ENCODE measurements at regions not wholly inside any gene's neighbourhood (a gene's known extent, or its start where the extent isn't known, plus 50 kb on each side); places are given as distances from the start of the nearest gene placed in this dataset.

DNA sequence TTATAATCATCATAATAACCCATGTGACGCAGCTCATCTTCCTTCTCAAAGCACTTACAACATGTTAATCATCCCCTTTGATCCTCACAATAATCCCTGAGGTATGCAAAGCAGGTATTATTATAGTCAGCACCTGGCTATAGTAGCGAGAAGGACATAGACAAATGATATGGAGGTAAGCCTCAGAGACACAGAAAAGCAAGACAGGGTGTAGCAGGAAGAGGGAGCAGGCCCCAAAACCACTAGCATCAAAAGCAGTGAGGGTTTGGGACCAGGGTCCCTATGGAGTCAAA, 139.2 kb upstream of the SLC30A5 start:
- no peak for DNase-seq

DNA sequence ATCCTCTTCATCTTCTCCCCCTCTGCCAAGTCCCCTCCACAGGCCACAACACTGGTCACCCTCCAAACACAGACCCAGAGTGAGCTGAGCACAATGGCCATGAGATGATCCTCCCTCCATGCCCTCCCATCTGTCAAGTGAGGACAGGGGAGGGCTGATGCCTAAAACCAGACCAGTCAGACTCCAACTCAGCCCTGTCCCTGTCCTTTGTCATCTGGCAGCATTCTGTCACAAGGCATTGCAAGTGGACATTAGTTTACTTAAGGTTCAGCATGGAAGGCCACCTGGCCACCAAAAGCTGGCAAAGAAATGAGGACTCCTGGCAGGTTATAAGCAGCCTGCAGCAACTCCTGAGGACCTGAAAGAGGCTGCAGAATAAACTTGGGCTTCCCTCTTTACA, 136.2 kb upstream of the SLC30A5 start:
- no peak for DNase-seq

DNA sequence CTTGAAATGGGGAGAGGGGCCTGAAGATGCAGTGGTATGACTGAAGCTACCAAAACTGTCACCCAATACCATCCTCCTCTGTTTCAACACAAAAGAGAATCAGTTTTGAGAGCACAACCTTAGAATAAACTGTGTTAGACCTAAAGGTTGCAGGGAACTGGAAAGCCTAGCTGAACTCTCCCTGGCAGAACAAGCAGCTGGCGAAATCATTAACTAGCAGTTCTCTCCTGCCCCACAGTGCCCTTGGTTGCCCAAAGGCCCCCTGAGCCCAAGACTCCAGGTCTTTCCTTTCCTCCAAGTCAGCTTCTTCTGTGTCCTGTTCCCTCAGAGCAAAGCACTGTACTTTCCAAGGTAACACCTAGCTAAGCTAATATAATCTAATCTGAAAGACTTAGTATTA, 135.4 kb upstream of the SLC30A5 start:
- no peak for DNase-seq

DNA sequence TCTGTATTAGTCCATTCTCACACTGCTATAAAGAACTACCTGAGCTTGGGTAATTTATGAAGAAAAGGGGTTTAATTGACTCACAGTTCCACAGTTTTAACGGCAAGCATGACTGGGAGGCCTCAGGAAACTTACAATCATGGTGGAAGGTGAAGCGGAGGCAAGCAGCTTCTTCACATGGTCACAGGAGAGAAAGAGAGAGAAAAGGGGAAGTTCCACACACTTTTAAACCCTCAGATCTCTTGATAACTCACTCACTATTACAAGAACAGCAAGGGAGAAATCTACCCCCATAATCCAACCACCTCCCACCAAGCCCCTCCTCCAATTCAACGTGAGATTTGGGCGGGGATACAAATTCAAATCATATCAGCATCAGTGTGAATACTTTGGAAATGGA, 133.4 kb upstream of the SLC30A5 start:
- no peak for DNase-seq

DNA sequence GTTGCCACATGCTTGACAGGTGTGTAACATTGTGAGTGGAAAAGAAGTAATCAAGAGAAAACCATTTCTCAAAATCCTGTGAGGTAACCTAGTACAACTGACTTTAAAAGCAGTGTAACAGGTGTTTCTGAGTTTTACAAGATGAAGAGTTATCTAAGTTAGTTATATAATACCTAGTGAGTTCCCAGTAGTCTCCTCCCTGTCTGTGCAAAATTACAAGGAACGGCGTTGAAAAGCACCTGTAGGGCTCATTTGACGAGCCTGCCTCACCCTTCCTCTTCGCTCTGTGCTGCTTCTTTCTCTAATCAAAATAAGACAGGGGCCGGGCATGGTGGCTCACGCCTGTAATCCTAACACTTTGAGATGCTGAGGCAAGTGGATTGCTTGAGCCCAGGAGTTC, 132.9 kb upstream of the SLC30A5 start:
- DNase-seq = no peak

DNA sequence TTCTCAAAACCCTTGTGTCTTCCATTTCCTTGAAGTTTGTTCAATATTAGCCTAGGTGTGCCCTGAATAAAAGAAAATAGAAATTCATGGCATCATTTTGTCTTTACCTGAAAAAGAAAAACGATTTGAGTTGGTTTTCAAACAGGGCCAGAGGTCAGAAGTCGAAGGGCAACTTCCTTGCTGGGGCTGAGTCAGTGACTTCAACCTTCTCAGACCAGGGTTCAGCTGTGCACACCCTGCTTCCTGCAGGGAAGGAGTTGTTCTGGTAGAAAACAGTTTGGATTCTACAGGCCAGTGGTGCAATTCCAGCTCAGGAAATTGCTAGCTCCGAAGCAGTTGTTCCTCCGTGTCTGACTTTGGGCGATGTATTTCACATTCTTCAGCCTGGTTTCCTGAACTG, 132.1 kb upstream of the SLC30A5 start:
- no peak for DNase-seq

DNA sequence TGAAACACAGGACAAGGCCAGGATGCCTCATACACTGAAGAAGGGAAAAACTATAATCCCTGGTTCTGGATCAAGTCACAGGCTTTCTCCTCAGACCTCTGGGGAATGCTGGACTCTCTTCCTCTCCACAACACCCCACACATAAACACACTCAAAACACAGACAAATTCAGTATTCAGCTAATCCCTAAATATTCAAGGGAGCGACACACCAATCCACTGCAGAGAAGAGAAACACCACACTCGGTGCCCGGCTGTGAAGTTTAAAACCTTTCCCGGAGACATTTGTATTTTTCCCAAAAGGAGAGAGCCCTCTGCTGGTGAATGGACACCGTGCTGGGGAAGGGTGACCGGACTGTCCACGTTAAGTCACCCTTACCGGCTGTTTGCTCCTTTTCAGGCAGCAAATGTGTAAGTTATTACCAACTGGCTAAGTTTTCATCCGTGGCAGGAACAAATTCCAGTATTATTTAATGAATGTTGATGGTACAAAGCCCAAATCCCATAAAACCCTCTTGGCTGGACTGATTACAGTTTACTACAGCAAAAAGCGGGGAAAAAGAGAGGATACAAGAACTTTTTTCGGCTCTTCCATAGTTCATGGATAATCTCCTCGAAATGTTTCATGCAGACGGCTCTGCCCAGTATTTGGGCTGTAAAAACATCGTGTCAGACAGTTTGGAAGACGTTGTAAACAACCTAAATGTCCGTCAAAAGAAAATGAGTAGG, 130.9 kb upstream of the SLC30A5 start:
- DNase-seq = peak; percentile 8 to 45

DNA sequence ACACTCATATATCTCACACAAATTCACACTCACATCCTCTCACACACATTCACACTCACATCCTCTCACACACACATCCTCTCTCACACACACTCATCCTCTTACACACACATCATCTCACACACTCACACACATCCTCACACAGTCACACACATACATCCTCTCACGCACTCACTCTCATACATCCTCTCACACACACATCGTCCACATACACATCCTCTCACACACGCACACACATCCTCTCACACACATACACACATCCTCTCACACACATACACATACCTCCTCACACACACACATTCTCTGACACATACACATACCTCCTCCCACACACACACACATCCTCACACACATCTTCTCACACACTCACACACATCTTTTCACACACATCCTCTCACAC, 129.1 kb upstream of the SLC30A5 start:
- DNase-seq = no peak

DNA sequence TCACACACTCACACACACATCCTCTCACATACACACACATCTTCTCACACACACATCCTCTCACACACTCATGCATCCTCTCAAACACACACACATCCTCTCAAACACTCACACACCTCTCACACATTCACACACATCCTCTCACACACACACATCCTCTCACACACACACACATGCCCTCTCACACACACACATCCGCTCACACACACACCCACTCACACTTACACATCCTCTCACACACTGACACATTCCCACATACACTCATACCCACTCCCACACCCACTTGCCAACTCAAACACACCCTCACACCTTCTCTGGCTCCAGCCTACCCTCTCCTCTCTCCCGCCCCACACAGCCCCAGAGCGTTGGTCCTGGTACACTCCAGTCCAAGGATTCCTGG, 127.9 kb upstream of the SLC30A5 start:
- DNase-seq = no peak

DNA sequence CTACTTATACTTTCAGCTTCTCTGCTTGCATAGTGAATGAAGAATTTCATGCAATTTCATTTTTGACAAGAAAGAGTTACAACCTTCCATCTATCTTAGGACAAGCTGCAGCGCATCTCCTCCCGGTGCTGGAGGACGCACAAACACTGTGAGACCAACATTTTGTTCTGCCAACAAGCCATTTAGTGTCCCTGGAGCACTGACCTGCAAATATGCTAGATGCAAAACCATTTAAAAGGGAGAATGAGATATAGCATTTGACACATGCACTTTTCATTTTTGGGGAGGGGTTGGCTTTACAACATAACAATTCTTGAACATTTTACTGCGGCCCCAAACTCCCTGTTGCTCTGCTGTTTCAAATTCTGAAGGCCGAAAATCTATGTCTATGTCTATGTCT, 127.2 kb upstream of the SLC30A5 start:
- DNase-seq = no peak

DNA sequence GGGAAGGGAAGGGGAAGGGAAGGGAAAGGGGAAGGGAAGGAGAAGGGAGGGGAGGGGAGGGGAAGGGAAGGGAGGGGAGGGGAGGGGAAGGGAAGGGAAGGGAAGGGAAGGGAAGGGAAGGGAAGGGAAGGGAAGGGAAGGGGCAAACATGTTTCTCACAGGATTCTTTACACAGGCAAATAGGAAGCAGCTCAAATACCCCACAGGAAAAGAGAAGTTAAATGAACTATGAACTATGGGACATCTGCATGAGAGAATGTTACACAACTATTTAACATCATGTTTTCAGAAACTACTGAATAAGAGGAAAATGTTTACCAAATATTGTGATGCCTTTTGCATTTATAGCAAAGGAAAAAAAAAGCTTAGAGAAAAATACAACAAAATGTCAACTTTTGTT, 125.4 kb upstream of the SLC30A5 start:
- peak in 1 of 2 donors; percentile 37 for DNase-seq

DNA sequence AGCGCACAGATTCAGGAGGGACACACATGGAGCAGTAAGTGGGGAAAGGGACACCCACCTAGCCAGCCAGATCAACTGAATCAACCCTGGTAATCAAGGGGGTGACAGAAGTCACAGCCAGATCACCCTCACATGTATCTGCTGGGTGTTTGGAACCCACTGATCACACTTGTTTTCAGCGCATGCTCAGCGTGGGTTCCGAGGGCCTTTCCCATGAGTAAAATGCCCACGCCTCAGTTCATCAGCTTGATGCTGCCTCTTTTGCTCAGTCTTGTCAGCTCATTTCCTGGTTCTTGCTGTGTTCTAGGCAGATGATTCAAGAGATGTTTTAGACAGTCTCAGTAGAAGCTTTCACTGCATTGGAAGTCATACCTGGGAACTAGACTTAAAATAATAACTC, 123.2 kb upstream of the SLC30A5 start:
- DNase-seq = no peak

DNA sequence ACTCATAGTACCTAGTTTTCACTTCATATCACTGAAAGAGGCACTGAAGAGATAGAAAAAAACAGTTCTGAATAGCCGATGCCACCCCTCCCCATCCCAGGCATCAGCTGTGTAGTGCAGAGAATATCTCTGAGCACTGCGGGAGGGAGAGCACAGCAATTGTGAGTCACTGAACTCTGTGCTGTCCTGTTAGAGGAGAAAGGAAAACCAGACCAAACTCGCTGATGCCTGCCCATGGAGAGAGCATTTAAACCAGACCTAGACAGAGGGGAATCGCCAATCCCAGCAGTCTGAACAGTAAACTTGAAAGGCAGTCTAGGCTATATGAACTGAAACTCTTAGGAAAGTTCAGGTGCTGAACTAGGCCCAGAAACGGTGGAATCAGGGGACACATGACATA, 120.1 kb upstream of the SLC30A5 start:
- DNase-seq = no peak

DNA sequence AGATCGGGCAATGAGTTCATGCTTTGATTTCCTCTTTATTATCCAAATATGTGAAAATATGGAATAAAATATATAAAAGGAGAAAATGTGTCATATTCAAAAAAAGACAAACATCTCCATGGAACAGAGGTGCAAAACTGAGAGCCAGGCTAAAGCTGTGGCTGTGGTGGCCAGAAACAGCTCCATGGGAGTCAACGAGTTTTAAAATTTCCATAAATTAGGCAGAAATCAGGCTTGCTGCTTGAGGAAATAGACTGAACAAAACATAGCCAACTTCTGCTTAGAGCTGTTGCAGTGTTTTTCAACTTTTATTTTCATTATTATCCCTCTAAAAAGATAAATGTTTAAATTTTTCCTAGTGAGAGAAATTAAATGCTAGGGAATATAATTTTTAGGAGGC, 110.8 kb upstream of the SLC30A5 start:
- DNase-seq = no peak

DNA sequence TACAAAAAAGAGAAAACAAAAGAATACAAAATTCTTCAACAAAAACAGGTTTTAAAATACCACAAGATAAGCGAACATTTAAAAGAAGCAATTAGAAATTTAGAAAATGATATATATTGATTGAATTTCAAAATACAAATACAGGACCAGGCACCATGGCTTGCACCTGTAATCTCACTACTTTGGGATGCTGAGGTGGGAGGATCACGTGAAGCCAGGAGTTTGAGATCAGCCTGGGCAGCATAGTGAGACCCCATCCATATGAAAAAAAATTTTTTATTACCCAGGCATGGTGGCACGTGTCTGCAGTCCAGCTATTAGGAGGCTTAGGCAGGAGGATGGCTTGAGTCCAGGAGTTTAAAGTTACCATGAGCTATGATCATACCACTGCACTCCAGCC, 109.9 kb upstream of the SLC30A5 start:
- DNase-seq = no peak

DNA sequence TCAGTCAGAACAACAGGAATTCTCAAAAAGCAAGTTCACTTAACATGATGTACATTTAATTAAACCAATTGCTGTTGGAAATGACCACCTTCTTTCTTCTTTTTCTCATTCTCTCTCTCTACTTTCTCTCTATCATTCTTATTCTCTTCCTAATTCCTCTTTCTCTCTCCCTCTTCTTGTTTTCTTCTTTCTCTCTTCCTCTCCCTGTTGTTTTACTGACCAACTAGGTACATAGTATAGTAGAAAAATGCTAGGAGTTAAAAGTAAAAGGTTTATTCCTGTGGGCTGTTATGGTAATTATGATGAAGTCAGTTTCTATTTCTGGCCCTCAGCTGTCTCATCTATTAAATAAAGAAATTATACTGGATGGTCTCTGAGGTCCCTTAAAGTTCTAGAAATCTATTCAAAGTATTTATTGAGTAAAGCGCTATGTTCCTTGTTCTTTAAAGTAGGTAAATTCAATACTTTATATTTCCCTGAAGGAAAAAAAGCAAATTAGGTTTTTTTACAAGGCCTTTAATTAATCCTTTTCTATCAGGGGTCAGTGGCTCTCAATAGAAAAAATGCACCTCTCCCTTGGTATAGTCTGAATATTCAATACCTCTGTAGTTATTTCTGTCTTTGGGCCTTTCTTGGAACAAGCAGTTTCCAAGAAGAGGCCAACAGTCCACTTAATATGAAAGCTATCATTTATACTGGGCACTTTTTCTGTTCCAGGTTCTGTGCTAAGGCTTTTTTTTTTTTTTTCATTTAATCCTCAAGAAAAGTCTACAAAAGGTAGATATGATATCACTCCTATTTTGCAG, 102.3 kb upstream of the SLC30A5 start:
- no peak for DNase-seq

DNA sequence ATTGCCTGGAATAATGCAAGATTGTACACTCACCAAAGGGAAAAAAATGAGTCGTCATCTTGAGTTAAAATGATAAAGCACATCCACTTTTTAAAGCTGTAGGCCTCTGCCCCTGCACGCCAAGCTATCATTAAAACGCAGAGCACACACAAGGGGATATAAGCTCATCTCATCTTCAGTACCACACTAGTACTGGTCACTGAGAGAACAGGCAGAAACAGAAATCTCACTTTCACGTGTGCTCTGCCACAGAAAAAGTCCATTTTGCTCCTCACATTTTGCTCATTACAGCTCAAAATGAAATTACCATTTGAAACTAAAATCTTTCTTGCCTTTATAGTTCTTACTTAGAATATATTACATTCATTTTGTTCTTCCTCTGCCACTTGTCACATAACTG, 99.2 kb upstream of the SLC30A5 start:
- DNase-seq = no peak

DNA sequence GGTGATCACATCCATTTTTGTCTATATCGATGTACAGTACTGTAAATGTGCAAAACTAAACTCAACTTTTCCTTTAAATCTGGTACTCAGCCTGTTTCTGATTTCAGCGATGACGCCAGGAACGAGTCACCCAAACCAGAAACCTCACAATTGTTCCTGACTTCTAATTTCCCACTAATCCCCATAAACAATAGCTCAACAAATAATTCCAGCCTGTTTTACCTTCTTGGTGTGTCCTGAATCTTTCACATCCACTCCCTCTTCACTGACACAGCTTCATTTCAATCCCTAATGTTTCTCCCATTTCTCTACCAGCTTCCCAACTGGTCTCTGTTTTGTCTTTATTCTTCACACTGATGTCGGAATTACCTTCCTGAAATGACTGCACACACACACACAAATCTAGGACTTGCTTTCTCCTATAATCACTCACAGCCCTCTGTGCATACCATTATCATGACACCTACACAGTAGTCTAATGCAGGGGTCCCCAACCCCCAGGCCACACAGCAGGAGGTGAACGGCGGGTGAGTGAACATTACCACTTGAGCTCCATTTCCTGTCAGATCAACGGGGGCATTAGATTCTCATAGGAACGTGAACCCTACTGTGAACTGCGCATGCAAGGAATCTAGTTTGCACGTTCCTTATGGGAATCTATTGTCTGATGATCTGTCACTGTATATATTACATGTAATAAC, 97.8 kb upstream of the SLC30A5 start:
- no peak for DNase-seq

DNA sequence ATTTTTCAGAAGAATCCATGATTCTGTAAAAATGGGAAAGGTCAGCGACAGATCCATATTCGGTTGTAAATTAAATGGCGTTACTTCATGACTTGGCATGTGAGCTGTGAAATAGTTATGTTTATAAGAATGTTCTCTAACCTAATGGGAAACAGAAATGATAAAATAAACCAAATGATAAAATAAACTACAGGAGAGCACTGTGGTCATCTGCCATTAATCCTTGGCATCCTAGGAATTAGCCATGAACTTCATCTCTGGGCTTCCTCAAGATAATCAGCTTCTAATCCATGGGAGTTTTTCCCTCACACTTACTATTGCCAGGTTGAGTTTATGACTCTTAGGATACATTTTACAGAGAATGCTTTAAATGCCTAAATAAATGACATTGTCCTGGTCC, 94.6 kb upstream of the SLC30A5 start:
- no peak for DNase-seq

DNA sequence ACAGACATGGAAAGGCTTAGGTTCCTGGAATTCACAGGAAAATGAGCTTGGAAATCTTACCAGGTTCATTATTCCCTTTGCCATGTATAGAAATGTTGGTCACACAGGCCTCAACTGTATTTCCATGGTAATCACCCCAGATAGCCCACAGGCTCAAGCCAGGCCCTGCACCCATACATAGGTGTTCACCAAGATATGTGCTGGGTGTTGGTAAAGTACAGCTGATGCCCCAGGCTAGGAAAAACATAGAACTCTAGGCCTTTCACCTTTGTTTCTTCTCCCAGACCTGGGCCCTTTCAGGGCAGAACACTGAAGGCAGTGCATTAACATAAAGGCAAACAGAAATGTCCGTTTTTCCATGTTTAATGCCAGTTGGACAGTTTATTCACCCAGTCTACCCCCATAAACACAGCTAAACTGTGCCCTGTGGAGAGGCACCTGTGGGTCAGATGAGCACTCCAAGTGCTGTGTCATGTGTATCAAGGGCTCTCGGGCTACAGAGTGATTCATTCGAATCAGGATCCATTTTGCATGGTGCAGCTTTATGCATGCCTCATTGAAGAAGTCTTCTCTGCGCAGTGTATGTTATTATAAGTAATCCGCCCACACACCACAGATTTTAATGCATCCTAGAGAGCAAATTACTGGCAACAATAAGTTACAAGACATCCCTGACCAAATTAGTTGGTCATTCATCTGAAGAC, 93.4 kb upstream of the SLC30A5 start:
- no peak for DNase-seq

DNA sequence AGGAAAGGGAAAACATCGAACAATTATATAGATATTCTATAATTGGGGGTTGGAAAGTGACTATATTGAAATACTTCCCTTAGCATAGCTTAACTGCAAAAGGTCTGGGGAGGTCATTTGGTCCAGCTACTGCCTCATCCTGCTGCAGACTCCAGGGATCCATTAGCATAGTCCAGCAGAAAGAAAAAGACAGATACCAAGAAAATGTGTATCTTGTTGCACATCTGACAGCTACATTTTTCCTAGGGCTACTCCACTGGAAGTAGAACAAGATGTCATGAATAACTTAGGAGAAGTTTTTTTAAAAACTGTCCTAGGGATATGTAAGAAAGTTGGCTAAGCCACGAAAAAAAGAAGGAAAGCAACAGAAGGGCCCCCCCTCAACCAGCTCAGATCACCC, 92.9 kb upstream of the SLC30A5 start:
- DNase-seq = no peak

DNA sequence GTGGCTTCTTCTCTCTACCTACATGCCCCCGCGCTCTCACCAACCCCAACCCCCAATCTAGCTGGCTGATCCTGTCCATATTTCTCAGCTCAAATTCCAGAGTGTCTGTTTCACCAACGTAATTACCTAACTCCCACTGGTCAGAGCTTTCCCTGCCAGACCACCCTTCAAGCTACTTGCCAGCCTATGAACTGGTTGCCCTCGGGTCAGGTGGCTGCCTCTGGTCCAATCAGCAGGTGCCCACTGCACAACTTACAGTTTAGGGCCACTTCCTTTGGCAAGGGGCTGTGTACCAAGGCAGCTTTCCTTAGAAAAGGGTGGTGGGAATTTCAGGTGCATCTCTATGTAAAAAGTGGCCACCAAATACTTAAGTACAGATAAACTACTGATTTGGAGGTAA, 92.2 kb upstream of the SLC30A5 start:
- no peak for DNase-seq

DNA sequence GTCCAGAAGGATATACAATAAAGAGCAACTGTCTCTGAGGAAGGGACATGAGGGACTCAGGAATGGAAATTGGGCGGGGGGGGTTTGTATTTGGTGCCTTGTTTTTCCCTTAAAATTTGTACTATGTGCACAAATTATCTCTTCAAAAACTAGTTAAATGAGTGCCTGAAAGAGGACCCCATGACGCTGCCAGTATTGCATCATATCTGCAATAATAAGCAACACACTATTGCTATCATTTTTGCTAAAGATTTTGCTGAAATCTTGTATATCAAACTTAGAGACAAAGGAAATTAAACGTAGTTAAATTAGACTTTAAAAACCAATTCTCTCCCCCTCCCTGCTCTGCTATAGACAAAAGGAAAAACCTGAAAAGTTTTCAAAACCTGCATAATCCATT, 89.7 kb upstream of the SLC30A5 start:
- no peak for DNase-seq

DNA sequence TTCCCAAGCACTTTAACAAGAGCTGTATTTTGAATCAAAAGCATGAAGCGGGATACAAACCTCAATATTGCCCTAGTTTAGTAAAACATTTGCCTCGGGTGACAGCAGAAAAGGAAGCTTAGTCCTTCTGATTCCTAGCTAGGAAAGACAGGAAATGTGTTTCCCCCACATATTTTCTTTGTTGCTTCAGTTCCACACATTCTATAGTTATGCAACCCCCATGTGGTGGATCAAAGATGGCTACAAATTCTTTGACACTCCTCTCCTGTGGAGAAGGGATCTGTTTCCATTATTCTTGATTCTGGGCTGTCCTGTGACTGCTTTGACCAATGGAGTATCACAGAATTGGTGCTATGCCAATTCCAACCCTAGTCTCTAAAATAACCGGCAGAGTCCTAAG, 89.1 kb upstream of the SLC30A5 start:
- no peak for DNase-seq
